A172 (cell line): ENCODE measurements at regions not wholly inside any gene's neighbourhood (a gene's known extent, or its start where the extent isn't known, plus 50 kb on each side); places are given as distances from the start of the nearest gene placed in this dataset.
"Not testable (repeated sequence)": the region's sequence is repeated elsewhere in the genome, so short reads cannot be mapped to it uniquely, and the experiment has no call there.

ENCODE experiments used
- DNase-seq: peaks from one replicate; pipeline ENCODE4 v3.0.0-alpha.2; 2015; ENCODE audit warnings: low spot score

- DNase-seq: no peak
Measured at GRCh38 chr7:47089461-47089860, 492.4 kb downstream of the TNS3 start.

DNA sequence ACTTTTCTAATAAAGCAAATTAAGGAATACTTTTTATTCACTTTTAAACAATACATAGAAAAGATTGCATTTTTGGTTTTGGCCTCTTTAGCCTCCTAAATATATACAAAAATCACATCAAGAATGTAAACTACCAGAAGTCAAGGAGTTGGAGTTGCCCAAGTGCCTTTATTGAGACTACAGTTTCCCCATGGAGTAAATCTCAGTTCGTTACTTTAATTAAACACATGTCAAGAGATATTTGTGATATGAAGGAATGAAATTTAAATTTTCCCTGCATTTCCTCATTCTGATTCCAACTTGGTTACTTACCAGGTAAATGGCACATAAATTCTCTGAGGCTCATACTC is 492.9 kb downstream of the TNS3 start:
- no peak for DNase-seq

DNA sequence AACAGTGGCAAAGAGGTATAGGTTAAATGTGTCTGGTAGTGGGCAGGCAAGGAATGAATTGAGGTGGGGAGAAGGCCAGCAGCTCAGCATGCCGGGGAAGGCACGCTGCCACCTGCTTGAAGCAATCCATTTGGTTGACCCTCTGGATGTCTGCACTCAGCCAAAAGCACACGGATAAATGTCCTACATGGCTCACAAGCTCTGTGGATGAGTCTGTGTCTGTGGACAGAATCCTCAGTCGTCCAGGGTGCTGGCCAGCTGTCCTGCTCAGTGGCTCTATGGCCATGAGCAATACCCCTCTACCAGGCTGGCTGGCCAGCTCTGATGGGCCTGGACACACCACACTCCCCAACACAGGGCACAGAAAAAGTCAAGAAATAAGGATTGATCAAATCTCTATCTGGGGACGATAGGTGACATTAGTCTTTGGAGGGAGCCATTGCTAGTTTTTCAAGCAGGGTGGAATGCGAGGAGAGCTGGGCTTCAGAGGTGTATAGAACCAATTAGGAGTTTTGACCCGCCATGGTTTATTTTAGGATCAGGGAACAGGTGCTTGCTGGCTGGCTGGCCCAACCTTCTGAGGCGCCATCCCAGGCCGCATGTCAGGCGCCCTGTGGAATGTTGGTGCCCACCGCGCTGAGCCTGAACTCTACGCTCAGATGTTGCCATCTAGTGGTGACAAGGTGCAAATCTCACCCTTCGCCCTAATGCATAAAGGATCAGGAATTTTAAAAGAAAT is 493.4 kb downstream of the TNS3 start:
- peak; percentile 57 for DNase-seq

- no peak for DNase-seq
Measured at GRCh38 chr7:47087866-47088265, 494.0 kb downstream of the TNS3 start.

DNA sequence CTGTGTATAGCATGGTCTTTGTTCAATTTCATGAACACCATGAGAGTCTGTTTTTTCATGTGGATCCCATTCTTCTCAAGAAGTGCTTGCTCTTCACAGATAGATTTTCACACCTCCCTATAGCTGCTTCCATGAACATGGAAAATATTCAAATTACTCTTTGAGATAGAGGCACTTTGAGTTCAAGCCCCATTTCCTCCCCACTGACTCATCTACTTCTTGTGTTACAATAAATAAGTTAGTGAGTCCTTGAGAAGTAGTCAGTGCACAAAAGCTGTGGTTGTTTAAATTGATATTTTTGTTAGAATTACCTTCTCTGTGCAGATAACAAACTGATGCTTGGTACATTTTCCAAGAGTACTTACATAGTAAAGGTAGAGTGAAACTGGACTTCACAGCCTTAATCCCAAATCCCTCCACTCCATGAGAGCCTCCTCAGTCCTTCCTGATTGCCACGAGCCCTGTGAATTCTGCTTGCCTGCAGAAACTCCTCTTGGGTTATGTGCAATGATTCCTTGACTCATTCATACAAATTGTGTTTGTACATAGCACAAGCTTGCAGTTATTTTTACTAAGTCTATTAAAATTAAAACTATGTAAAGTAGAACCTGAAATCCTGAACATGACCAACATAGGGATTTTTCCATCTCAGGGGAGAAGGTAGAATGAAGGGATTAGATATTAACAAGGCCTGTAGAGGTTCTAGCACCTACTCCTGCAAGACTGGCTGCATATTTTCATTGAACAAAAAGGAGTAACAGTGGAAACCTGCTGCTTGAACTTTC is 496.2 kb downstream of the TNS3 start:
- DNase-seq: no peak

DNA sequence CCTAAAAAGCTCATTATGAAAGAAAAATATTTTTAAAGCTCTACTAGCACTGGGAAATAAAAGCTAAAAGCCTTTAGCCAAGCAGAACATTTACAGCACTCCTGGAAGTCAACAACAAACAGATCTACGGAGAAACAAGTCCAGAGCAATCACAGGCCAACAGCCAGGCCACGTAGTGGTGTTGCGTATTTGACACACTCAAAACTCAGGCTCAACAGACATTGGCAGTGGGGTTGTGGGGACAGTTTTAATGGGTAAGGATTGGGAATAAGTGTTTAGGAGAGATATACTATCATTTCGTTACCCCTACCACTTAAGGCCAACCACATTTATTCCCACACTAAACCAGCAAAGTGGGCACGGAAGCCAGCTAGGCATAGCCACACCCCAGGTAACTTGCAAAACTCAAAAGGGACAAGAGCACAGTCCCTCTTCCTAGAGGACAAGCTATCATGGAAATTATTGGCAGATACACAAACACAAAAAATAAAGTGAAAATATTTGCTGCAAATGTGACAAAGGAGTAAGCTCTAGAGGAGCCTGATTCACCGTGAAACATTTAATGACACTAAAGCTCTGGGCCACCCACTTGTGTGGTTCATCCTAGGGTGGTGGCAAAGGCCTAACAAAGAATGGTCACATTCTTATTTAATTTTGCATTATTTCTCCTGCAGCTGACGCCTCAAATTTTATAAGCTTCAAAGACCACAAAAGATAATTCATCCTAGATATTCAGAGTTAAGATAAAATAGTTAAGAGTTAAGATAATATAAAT is 498.2 kb downstream of the TNS3 start:
- DNase-seq: no peak

DNA sequence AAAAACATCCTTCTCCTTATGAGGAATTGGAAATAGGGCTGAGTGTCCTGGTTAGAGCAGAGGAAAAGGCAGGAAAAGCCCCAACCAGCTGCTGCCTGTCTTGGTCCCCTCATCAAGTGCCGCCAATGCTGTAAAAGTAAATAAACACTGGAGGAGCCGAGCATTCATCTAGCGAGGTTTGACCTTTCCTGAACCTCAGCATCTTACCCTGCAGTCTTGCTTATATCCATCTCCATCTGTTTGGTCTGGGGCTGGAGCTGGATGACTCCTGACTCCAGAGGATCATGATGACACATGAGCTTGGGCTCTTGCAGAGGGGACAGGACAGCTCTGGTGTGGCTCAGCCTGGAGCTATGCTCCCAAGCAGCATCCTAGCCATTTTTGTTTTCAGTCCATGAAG is 501.1 kb downstream of the TNS3 start:
- DNase-seq: no peak

DNA sequence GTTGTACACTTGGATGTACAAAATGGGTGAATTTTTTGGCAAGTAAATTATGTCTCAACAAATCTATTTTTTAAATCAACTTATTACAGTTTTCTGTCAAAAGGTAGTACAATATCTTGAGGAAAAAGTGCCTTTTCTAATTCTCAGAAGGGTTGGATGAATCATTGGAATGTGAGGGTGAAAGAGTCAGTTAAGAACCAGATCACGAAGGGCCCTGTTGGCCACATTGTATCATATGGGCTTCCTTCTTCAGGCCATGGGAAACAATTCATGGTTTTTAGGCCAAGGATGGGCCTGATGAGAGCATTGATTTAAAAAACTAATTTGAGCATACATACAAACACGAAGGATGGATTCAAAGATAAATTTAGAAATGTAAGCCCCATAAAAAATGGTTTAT is 503.7 kb downstream of the TNS3 start:
- DNase-seq: no peak

DNA sequence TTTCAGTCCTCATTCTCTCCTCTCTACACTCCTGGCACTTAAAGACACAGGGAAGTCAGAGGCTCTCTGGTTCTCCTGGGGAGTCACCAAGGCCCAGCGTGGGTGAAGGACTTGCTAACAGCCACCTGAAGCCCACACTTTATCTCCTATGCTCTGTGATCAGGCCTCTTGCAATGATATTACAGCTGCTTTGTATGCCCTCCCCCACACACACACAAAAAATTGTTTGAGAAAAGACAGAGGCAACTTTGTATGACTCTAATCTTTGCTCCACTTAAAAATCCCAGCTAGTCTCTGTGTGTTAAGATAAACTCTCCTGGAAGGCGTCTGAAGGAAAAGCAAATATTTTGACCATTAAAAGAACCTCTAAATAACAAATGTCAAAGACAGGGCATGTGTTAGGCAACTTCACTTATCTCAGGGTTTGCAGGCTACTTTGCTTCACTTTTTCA is 507.2 kb downstream of the TNS3 start:
- no peak for DNase-seq

DNA sequence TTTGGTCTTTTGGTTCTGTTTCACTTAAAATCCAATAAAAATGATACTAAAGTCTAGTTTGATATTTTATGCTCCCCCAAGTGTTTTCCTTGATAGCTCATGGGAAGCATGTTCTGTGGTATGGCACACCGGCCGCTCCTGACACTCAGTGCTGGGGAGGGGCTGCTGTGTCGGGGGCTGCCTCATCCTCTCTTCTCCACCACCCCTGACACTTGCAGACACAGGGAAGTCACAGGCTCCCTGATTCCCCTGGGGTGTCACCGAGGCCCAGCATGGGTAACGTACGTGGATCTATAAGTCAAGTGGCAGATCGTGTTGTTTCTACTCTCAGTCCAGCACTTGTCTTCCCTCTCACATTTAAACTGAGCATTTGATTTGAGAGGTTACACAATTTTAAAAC is 508.6 kb downstream of the TNS3 start:
- DNase-seq: no peak

GRCh38 chr7:47071866-47072265 is 510.0 kb downstream of the TNS3 start:
- DNase-seq: no peak

DNA sequence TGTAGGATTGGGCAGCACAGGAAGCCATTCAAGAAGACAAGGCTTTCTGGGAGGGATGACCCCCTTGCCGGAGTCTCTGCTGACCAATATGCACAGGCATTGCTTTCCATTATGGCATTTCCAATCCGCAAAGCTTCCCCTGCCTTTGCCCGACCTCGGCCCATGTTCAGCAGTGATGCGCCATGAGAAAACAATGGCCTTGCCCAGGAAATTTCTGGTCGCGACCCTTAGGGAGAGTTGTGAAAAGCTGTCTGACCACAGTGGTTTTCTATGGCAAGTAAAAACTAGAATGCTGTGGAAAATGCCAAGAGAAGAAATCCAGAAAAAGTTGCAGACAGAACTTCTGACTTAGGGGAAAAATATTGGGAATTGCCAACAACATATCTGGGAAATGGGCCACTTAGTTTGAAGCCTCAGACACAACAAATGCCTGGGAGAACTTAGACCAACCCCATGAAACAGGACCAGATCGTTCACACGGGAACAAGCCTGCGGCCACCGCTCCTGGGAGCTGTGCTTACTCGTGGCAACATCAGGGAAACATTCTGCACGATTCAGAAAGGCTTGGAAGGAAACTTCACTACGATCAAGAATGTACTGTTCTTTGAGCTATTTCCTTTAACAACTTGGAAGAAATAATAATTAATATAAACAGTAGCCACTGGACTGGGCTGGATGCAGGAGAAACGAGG is 512.4 kb downstream of the TNS3 start:
- no peak for DNase-seq

- DNase-seq: no peak
Measured at GRCh38 chr7:47066976-47067614, 514.8 kb downstream of the TNS3 start.

DNA sequence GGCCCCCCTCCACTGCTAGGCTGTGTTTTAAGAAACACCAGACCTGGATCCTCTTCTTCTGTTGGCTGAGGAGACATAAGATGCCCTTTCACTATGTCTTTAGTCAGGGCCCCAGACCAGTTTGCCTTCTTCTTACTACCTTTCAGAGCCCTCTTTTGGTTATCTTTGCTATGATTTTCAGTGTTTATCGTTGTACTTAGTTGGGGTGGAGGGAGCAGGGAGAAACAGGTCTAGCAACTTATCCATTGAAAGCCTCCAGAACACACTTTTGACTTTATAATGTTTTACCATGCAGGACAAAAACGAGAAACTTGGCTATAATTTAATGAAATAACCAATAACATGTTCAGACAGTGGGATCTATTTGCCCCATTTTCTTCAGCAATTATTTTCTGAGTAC is 525.2 kb downstream of the TNS3 start:
- DNase-seq: no peak

GRCh38 chr7:47052541-47053208 is 529.2 kb downstream of the TNS3 start:
- DNase-seq: not testable (repeated sequence)

DNA sequence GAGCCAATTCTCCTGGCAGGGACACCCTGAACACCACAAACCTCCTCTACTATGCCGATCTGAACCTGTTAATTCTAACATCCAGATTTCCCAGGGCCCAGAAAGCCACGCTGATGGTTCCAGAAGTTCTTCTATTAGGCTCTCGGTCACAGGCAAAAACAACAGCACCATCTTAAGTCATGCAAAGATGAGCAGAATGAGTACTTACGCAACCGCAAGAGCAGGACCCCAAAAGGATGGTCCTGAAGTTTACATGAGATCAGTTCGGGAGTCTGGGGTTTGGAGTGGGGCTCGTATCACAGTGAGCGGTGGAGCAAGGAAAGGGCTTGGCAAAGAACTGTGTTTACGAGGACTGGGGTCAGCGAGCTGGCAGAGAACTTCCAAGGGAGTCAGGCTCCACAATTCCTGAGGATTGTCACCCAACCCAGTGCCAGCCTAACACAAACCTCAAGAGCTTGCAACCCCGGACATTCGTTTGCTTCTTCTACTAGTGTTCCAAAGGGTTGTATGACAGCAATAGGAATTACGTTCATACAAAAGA is 532.6 kb downstream of the TNS3 start:
- no peak for DNase-seq

DNA sequence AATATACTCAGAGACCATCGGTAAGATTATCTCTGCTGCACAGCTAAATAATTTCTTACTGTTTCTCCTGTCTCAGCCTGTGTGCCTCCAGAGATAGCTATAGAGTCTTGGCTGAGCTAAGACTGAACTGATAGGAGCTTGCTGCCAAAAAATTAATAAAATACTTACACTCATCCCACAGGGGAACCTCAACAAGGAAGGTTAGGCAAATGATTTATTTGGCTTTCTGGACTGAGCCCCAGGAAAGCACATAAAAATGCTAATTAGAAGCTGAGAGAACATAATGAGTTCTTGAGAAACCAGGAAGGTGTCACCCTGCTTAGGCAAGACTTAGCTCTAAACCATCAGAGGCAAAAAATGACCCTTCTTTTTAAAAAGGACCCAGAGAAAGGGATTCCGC is 534.5 kb downstream of the TNS3 start:
- DNase-seq: no peak

DNA sequence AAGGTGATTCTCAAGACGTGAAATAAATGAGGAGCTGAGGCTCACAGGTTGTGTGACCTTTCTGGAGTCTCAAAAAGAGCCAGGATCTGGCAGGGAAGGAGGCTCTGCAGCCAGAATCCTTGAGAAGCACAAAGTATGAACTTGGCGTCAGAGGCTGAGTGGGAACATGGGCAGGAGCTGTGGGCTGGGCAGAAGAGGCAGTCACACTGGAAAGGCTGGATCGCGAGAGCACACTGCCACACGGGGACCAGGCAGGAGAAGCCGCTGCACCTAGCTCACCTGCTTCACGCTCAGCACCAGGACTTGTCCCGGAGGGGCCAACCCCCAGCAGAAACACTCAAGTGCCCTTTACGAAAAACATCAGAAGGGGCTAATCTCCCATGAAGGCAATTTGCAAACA is 535.0 kb downstream of the TNS3 start:
- no peak for DNase-seq

- DNase-seq: no peak
Measured at GRCh38 chr7:47045207-47046051, 536.5 kb downstream of the TNS3 start.

DNA sequence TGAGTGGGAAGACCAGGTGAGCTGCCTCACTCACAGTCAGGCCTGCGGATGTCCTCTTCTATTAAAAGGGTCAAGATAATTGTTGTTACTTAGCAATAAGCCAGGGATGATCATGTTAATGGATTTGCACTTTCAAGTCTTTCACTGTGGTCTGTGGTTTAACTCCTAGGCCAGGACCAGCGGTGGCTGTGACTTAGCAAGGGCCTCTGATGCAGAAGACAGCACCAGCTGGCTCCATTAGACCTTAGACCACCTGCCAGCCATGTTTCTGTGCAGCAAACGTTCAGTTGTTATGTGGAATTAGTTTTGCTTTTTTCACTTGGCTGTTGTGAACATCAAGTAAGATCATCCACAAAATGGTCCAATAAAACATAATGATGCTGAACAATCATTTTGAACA is 537.3 kb downstream of the TNS3 start:
- no peak for DNase-seq
